GM19240 (cell line): ENCODE measurements at regions not wholly inside any gene's neighbourhood (a gene's known extent, or its start where the extent isn't known, plus 50 kb on each side); places are given as distances from the start of the nearest gene placed in this dataset.

Experiments used
- DNase-seq: peaks from one replicate; pipeline ENCODE4 v3.0.0; 2011; ENCODE audit warnings: low spot score; ENCODE audit not compliant: insufficient read length

- no peak for DNase-seq
These were observed 159.9 kb upstream of the ADAMTS16 start for GRCh38 chr5:4980201-4980600.

GRCh38 chr5:4981608-4982007, 158.5 kb upstream of the ADAMTS16 start:
- DNase-seq: no peak

DNA sequence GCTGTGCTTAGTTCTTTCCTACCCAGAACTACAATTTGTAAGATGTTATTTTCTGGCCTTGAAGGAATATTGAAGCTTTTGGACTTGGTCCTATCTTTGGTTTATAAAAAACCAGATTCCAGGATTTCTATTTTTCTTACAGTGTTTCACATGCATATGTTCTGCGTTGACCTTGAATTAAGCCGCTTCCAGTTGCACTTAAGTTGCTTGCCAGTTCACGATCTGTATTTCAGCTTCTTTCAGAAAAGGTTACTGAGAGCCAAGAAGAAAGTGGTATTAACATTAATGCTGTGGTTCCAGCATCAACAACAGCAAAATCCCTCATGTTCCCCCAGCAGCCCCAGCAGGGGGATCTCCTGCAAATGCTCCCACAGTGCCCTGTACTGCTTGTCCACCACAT, 156.4 kb upstream of the ADAMTS16 start:
- DNase-seq: no peak

- DNase-seq: no peak
These were observed 155.7 kb upstream of the ADAMTS16 start for GRCh38 chr5:4984461-4984860.

DNA sequence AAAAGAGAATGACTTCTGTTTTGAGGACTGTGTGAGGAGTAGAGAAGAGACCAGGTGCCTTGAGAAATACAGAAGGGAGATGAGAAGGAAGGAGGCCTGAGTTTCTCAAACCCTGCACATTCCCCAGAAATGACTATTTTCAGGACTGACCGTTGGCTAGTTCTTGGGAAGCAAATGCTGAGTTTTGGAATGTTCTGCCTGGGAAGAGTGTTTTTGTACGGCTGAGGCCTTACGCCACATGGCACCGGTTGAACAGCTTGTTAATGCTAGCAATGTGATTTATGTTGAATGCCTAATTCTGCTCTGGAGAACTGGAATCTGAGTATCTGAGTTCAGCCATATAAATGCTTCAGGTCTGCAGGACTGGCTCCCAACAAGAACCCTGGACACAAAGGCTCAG, 152.7 kb upstream of the ADAMTS16 start:
- no peak for DNase-seq

DNA sequence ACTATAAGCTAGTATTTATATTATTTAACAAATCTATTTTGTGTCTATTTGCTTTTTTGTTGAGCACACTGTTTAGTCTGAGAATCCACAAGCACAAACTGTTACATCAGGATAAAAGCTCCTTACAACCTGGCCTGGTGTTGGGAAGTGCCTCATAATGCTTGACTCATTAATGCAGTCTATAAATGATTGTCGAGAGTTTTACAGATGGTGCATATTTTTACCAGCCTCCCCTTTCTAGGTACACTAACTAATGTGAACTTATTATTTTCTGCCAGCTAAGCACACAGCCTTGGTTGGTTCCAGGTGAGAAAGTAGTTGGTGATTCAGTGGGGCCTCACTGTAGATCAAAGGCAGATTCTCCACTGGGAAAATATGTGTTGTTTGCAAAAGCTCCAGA, 151.0 kb upstream of the ADAMTS16 start:
- DNase-seq: no peak

GRCh38 chr5:4990017-4990416, 150.1 kb upstream of the ADAMTS16 start:
- DNase-seq: no peak

DNA sequence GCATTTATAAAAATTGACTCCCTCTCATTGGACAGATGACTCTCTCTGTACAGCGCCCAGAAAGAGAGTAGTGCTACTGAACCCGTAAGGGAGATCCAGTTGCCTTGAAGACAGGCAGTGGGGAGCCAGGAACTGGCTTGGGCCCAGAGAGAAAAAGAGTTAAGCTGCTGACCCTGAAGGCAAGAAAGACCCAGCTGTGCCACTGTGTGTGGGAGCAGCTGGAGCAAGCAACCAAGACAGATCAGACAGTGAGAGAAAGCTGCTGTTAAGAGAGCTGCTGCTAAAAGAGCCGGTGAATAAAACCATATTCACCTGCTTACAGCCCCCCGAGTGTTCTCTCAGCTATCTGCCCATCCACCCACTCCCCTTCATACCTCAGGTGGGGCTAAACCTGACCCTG, 149.7 kb upstream of the ADAMTS16 start:
- no peak for DNase-seq

- no peak for DNase-seq
These were observed 148.2 kb upstream of the ADAMTS16 start for GRCh38 chr5:4991925-4992324.

- no peak for DNase-seq
These were observed 145.1 kb upstream of the ADAMTS16 start for GRCh38 chr5:4995014-4995413.

- DNase-seq: no peak
These were observed 134.8 kb upstream of the ADAMTS16 start for GRCh38 chr5:5005353-5005752.

GRCh38 chr5:5006548-5006947, 133.6 kb upstream of the ADAMTS16 start:
- no peak for DNase-seq

DNA sequence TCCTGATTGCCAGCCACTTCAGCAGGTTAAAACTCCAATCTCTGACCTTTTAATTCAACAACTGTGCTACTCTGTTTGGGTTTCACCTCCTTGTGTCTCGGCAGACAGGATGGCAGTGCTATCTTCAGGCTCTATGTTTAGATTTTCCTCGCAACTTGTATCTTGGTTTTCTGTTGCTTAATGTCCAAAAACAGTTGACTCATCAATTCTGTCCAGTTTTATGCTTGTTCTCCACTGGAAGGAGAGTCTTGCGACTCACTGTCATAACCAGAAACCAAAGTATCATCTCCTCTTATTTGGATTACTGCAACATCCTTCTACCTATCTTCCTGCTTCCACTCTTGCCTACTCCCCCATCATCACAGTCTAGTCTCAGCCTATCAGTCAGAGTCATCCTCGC, 130.9 kb upstream of the ADAMTS16 start:
- no peak for DNase-seq

GRCh38 chr5:5011151-5011550, 129.0 kb upstream of the ADAMTS16 start:
- DNase-seq: no peak

GRCh38 chr5:5014586-5015235, 125.4 kb upstream of the ADAMTS16 start:
- no peak for DNase-seq

GRCh38 chr5:5017827-5018577, 122.1 kb upstream of the ADAMTS16 start:
- no peak for DNase-seq

- DNase-seq: no peak
These were observed 121.6 kb upstream of the ADAMTS16 start for GRCh38 chr5:5018578-5018970.

- DNase-seq: no peak
These were observed 118.7 kb upstream of the ADAMTS16 start for GRCh38 chr5:5021436-5021835.

DNA sequence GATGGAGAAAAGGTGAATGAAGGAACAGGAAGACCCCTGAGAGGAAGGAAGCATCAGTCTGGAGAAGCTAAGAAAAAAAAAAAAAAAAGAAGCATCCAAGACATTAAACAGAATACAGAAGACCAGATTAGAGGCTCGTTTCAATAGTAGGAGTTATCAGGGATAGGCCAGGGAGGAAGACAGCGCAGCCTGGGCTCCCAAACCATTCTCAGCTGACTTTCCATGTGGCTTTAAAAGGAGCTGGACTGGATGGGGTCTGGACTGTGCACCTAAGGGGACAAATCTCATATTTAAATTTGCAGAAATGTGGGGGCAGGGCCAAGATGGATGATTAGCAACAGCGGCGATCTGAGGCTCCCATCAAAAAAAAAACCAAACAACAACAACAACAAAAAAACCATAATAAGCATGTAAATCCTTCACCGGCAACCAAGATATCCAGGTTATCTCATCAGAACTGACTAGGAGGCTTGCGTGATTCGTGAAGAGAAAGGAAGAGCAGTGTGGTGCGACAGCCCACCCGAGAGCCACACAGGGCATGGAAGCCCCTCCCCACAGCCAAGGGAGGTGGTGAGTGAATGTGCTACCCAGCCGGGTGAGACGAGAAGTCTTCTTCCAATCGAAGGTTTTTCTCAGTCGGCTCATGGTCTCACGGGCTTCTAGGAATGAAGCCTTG, 114.9 kb upstream of the ADAMTS16 start:
- no peak for DNase-seq

- no peak for DNase-seq
These were observed 114.2 kb upstream of the ADAMTS16 start for GRCh38 chr5:5025774-5026408.

GRCh38 chr5:5026409-5026785, 113.7 kb upstream of the ADAMTS16 start:
- no peak for DNase-seq

DNA sequence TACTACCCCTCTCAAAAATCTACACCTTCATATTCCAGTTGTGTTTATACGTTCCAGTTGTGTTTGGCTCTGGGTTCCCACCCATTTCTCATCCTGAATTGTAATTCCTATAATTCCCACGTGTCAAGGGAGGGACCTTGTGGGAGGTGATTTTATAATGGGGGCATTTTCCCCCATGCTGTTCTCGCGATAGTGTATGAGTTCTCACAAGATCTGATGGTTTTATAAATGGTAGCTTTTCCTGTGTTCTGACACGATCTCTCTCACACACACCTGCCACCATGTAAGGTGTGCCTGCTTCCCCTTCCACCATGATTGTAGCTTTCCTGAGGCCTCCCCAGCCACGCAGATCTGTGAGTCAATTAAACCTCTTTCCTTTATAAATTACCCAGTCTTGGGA, 108.5 kb upstream of the ADAMTS16 start:
- DNase-seq: no peak
